ENCODE measurements at regions not wholly inside any gene's neighbourhood (a gene's known extent, or its start where the extent isn't known, plus 50 kb on each side); places are given as distances from the start of the nearest gene placed in this dataset.

- Mint-ChIP-seq H3K27ac (no peak overlapping the region), H3K9me3 (peaks cover 4% of the 10 kb centered on the region), H3K36me3 (no peaks in the 10 kb centered on the region), H3K27me3 (peaks cover 22% of the 10 kb centered on the region), H3K4me1 (no peaks in the 10 kb centered on the region), H3K4me3 (no peak overlapping the region)
Measured at GRCh38 chr2:45176390-45176789, 167.1 kb upstream of the SIX2 start.

- Mint-ChIP-seq H3K27me3 (peaks cover 25% of the 10 kb centered on the region), H3K36me3 (no peaks in the 10 kb centered on the region), H3K9me3 (peaks cover 4% of the 10 kb centered on the region), H3K4me1 (peaks cover 3% of the 10 kb centered on the region), H3K27ac (no peak overlapping the region), H3K4me3 (no peak overlapping the region)
Measured at GRCh38 chr2:45173513-45173912, 164.3 kb upstream of the SIX2 start.

DNA sequence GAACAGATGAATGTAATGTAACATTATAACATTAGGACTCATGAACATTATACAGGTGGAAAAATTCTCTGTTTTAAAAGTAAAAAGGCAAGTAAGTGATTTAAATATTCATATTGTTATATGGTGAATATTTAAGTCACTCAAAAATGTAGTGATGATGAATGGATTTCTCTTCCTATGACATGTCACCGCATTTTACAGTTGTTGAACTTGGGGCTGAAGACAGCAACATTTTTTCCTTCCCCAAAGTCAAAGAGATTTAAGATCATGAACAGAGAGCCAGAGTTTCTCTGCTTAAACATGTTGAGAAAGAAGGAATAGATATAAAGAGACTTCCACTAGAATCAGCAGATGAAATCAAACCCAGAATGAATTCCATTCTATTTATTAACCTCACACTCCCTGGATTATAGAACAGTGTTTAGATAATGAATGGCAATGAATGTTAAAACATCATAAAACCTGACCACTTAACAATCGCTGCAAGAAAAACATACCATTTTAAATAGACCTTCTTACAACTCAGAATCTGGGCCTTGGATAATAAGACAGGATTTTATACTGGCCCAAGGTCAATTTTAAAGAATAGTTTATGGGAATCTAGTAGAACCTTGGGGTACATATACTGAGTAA is 163.6 kb upstream of the SIX2 start:
- H3K36me3 Mint-ChIP-seq: no peaks in the 10 kb centered on the region
- peaks cover 4% of the 10 kb centered on the region for H3K4me1 Mint-ChIP-seq
- peaks cover 30% of the 10 kb centered on the region for H3K27me3 Mint-ChIP-seq
- H3K4me3 Mint-ChIP-seq: no peak overlapping the region
- H3K9me3 Mint-ChIP-seq: peaks cover 4% of the 10 kb centered on the region
- H3K27ac Mint-ChIP-seq: no peak overlapping the region

DNA sequence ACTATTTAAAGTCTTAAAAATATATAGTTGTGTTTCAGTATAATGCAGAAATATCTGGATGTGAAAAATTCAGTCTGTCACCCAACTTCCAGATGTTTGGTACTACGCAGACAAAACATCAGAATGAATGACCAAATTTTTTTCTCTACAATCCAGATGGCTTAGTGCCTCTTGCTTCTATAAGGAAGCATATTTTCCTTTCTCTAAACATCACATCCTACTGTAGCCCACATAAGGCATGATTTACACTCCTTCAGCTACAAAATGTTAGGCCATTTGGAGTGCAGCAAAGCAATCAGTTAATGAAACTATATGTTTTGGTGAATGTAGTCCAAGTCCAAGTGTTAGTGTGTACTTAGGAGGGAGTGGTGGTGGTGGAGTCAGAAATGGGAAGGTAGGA is 162.9 kb upstream of the SIX2 start:
- H3K9me3 Mint-ChIP-seq: peaks cover 4% of the 10 kb centered on the region
- no peak overlapping the region for H3K27ac Mint-ChIP-seq
- H3K4me3 Mint-ChIP-seq: no peak overlapping the region
- no peaks in the 10 kb centered on the region for H3K36me3 Mint-ChIP-seq
- peaks cover 36% of the 10 kb centered on the region for H3K27me3 Mint-ChIP-seq
- peaks cover 4% of the 10 kb centered on the region for H3K4me1 Mint-ChIP-seq

DNA sequence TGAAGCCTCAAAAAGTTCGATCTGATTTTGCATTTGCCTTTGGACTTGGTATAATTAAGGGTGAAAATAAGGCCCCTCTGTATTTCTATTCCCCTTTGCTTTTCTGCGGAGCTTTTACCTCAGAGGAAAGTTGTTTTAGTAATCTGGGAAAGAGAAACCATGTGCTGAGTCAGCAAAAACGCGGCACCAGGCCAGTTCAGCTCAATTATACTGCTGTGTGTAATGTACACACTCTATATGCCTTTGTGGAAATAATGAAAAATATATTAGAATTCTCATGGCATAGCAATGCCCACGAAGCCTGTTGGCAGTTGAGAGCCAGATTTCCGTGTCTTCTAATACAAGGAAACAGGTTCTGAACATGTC is 161.9 kb upstream of the SIX2 start:
- H3K27me3 Mint-ChIP-seq: peaks cover 38% of the 10 kb centered on the region

DNA sequence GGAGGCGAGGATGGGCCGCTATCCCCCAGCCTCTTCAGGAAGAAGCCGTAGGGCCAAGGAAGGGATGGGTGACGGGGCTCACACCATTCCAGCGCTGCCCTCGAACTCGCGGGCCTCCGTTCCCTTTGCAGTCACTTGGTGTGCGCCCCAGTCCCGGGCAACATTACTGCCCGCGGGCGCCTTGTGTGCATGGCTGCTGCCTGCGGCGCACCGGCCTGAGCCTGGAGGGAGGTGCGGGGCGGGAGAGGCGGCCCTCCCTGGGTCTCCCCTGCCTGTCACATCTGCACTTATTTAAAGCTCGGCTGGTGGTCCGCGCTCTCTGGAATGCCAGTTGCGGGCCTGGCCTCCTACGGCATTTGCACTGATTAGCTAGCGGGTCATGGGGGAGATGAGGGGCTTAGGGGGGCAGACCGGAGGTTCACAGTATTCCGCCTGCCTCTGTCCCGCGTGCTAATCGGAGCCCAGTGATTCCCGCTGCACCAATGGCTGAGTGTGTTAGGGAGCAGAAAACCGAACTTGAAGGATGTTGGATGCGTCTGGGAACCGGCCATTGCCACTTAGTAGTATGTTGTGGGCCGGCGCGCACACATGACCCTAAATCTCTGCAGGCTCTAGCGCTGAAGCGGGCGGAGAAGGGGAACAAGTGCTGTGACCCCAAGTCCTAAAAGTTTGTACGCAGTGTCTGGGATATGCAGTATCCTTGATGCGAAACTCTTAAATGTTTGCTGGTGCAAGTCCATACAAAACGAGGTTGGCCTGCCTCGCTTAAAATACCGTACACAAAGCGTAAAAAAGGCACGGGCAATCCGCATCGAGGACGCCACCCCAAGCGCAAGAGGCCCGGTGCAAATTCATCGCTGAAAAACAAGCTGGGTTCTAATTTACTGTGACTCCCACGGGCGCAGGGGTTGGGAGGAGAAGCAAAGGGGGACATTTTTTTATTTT is 161.2 kb upstream of the SIX2 start:
- H3K27me3 Mint-ChIP-seq: peaks cover 41% of the 10 kb centered on the region
- no peak overlapping the region for H3K4me3 Mint-ChIP-seq
- H3K4me1 Mint-ChIP-seq: peaks cover 4% of the 10 kb centered on the region
- no peaks in the 10 kb centered on the region for H3K36me3 Mint-ChIP-seq
- no peaks in the 10 kb centered on the region for H3K9me3 Mint-ChIP-seq
- H3K27ac Mint-ChIP-seq: no peak overlapping the region

More for the DNA sequence above, 161.9 kb upstream of the SIX2 start:
- H3K9me3 Mint-ChIP-seq: no peaks in the 10 kb centered on the region
- no peak overlapping the region for H3K4me3 Mint-ChIP-seq
- H3K36me3 Mint-ChIP-seq: no peaks in the 10 kb centered on the region
- H3K27ac Mint-ChIP-seq: no peak overlapping the region
- H3K4me1 Mint-ChIP-seq: peaks cover 4% of the 10 kb centered on the region

DNA sequence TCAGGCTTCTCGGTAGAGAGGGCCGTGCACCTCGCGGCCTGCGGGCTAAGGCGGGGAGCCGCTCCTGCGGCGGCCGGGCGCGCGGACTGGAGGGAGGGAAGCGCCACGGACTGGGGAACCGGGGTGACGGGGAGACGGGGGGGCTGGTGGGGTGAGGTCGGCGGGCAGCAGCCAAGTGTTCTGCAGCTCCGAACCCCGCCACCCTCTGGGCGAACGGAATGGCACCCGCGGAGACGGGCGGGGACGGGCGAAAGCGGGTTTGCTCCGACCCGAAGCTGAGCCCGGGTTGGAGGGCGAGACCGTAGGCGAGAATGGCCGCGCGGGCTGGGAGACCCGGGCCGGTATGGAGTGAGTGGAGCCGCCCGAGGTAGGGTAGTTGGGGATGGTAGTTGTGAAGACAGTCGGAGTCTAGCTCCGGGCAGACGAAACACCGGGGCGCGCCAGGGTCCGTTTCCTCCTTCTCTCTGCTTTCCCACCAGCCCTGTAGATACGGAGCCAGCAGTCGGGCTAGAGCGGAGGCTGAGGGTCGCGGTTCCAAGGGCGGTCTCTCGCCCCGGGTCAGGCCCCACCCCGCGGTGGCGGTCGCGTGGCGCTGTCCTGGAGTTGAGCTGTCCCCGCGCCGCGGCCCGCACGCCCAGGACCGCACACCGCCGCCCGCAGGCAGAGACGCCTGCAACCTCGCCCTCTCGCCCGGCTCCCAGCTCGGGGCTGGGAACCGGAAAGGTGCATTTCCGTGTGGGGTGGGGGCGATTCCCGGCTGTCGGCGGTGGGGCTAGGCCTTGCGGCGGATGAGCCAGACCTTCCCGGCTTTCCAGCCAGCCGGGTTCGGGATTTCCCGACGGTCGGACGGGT is 160.3 kb upstream of the SIX2 start:
- Mint-ChIP-seq H3K4me3 (no peak overlapping the region), H3K27ac (no peak overlapping the region), H3K27me3 (peaks cover 47% of the 10 kb centered on the region)

DNA sequence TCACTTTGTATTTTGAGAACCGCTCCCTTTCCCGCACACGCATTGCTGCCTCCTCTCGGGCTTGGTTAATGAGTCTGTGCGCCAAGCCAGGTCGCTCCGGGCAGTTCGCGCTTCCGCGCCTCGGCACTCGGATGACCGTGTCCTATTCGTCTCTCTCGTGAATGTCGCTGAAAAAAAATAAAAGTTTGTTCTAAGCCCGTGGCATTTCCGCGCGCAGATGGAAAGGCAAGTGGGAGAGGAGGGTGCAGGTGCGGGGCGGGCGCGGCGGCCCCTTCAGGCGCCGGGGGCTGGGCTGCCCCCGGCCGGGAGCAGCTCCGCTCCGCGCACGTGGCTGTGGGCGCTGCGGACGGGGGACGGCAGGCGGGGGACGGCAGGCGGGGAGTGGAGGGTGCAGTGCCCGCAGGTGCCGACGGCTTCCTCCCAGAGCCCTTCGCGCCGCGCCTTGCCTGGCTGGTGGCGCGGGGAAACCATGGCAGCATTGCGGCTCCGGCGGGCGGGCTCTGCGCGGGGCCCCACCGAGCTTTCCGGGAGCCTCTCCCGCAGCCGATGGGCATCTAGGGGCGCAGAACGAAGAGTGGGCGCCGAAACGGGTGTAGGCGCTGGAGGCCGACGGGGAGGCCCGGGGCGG is 159.6 kb upstream of the SIX2 start:
- H3K4me1 Mint-ChIP-seq: peaks cover 4% of the 10 kb centered on the region
- no peaks in the 10 kb centered on the region for H3K36me3 Mint-ChIP-seq
- H3K27me3 Mint-ChIP-seq: peaks cover 49% of the 10 kb centered on the region
- peak overlapping the region; percentile 73 for H3K4me3 Mint-ChIP-seq
- no peaks in the 10 kb centered on the region for H3K9me3 Mint-ChIP-seq
- H3K27ac Mint-ChIP-seq: no peak overlapping the region

More for the DNA sequence above, 160.3 kb upstream of the SIX2 start:
- Mint-ChIP-seq H3K9me3 (no peaks in the 10 kb centered on the region), H3K36me3 (no peaks in the 10 kb centered on the region), H3K4me1 (peaks cover 4% of the 10 kb centered on the region)

- peaks cover 4% of the 10 kb centered on the region for H3K4me1 Mint-ChIP-seq
- H3K27me3 Mint-ChIP-seq: peaks cover 48% of the 10 kb centered on the region
- no peak overlapping the region for H3K4me3 Mint-ChIP-seq
- H3K9me3 Mint-ChIP-seq: no peaks in the 10 kb centered on the region
- no peak overlapping the region for H3K27ac Mint-ChIP-seq
- no peaks in the 10 kb centered on the region for H3K36me3 Mint-ChIP-seq
Measured at GRCh38 chr2:45167920-45168629, 158.8 kb upstream of the SIX2 start.

- Mint-ChIP-seq H3K27me3 (peaks cover 41% of the 10 kb centered on the region), H3K4me1 (peaks cover 4% of the 10 kb centered on the region), H3K36me3 (no peaks in the 10 kb centered on the region), H3K9me3 (no peaks in the 10 kb centered on the region), H3K27ac (no peak overlapping the region), H3K4me3 (no peak overlapping the region)
Measured at GRCh38 chr2:45166229-45166890, 157.1 kb upstream of the SIX2 start.

DNA sequence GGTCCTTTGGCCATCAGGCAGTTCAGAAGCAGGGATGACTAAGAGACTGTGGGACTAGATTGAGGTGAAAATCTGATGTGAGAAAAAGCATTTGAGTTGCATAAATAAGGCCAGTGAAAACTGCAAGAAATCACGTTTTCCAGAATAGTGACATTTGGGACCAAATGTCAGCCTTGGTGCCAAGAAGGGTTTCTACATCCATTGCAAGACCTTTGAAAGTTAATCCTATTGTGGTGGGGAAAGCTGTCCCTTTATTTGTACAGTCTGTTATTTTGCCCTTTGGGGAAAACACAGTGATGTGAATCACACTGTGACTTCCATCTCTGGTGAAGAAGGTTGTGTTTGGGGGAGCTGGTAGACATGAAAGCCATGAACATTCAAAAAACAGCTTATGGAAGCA is 153.5 kb upstream of the SIX2 start:
- Mint-ChIP-seq H3K27me3 (peaks cover 27% of the 10 kb centered on the region), H3K4me1 (no peaks in the 10 kb centered on the region), H3K27ac (no peak overlapping the region), H3K4me3 (no peak overlapping the region), H3K36me3 (no peaks in the 10 kb centered on the region), H3K9me3 (no peaks in the 10 kb centered on the region)

GRCh38 chr2:45156605-45157004 is 147.4 kb upstream of the SIX2 start:
- H3K9me3 Mint-ChIP-seq: no peaks in the 10 kb centered on the region
- H3K27ac Mint-ChIP-seq: no peak overlapping the region
- H3K4me1 Mint-ChIP-seq: no peaks in the 10 kb centered on the region
- H3K36me3 Mint-ChIP-seq: no peaks in the 10 kb centered on the region
- H3K4me3 Mint-ChIP-seq: no peak overlapping the region
- peaks cover 9% of the 10 kb centered on the region for H3K27me3 Mint-ChIP-seq

- Mint-ChIP-seq H3K4me3 (no peak overlapping the region), H3K27me3 (peaks cover 5% of the 10 kb centered on the region), H3K9me3 (no peaks in the 10 kb centered on the region), H3K36me3 (no peaks in the 10 kb centered on the region), H3K4me1 (no peaks in the 10 kb centered on the region), H3K27ac (peak overlapping the region; percentile 42)
Measured at GRCh38 chr2:45154606-45155155, 145.4 kb upstream of the SIX2 start.

DNA sequence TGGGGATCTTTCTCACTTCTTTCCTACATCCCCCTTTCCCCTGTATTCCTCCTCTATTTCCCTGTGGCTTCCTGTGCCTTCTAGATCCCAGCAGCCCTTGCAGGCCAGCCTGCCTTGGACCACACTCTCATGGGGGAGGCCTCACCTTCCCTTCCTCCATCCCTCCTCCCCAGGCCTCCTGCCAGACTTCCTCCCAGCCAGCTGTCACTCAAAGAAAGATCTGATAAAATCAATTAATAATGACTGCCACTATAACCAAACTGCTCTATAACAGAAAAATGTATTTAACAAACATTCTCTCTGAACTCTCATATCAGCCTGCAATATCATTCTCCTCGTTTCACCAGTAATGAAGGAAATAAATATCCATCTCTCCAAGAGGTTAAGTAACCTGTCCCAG is 144.9 kb upstream of the SIX2 start:
- Mint-ChIP-seq H3K27me3 (peaks cover 5% of the 10 kb centered on the region), H3K4me3 (no peak overlapping the region), H3K27ac (no peak overlapping the region), H3K9me3 (no peaks in the 10 kb centered on the region), H3K4me1 (no peaks in the 10 kb centered on the region), H3K36me3 (no peaks in the 10 kb centered on the region)

Measured in activated naive CD4-positive, alpha-beta T cell treated with anti-CD3 and anti-CD28 coated beads, Interleukin-2, amount 50 U/mL, for 24 hours (primary cell).